ENCODE measurements at regions not wholly inside any gene's neighbourhood (a gene's known extent, or its start where the extent isn't known, plus 50 kb on each side); places are given as distances from the start of the nearest gene placed in this dataset.

DNA sequence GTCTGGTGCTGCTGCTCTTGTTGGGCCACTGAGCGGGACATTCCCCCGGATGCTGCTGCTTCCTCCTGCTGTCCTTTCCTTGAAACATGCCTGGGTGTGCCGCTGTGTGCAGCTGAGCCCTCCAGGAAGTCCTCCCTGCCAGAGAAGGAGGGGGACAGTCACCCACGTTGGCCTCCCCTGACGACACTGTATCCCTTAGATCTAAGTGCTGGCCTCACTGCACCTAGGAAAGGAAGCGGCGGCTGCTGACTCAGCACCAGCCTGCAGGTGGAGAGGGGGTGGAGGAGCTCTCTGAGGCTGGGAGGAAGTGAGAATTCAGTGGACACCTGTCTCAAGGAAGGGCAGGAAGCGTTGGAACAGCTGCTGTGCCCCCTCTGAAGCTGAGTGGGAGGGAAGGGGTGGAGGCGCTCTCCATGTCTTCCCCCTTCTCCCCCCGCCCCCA lies 239.8 kb downstream of the HAUS1 start:
- no peak overlapping the region for H3K9ac ChIP-seq (replicated peaks; ENCODE audit: extremely low read depth, insufficient read depth, low read length)
- no peaks in the 10 kb centered on the region for H4K20me1 ChIP-seq (replicated peaks; ENCODE audit: control insufficient read depth, extremely low read depth, insufficient read depth, low read length)
- ChIA-PET CTCF (no interaction called here), POLR2A (no interaction called here)
- no peaks in the 10 kb centered on the region for H3K9me3 ChIP-seq (replicated peaks; ENCODE audit: control insufficient read depth, insufficient read depth, low read length)
- DNase-seq (ENCODE audit: low read depth, low spot score) (no peak), FAIRE-seq (no peak)
- no peaks in the 10 kb centered on the region for H3K4me1 ChIP-seq (ENCODE audit: control insufficient read depth, extremely low read depth, insufficient read depth, low read length)
- H3K9me1 ChIP-seq (replicated peaks; ENCODE audit: control insufficient read depth, extremely low read depth, insufficient read depth, low read length): no peaks in the 10 kb centered on the region
- BruUV-seq (replicated peaks): no TSS peak
- no peak overlapping the region for H2AFZ ChIP-seq (ENCODE audit: low read depth, low read length)
- no peak overlapping the region for H3K4me2 ChIP-seq (ENCODE audit: insufficient read depth, low read length)
- H3K27me3 ChIP-seq (ENCODE audit: control insufficient read depth in 2 of 2, insufficient read depth in 2 of 2, low read length in 2 of 2): peaks cover 0 to 3% of the 10 kb centered on the region in 2 experiments
- no peaks in the 10 kb centered on the region for H3K36me3 ChIP-seq (ENCODE audit: control insufficient read depth in 2 of 2, extremely low read depth in 1 of 2, insufficient read depth in 2 of 2, low read length in 2 of 2)
- H3K27ac ChIP-seq (ENCODE audit: insufficient read depth, low read depth, low read length): no peak overlapping the region
- H3K79me2 ChIP-seq (ENCODE audit: control insufficient read depth, insufficient read depth, low read length): no peaks in the 10 kb centered on the region
- TF ChIP-seq, protein P1, sequence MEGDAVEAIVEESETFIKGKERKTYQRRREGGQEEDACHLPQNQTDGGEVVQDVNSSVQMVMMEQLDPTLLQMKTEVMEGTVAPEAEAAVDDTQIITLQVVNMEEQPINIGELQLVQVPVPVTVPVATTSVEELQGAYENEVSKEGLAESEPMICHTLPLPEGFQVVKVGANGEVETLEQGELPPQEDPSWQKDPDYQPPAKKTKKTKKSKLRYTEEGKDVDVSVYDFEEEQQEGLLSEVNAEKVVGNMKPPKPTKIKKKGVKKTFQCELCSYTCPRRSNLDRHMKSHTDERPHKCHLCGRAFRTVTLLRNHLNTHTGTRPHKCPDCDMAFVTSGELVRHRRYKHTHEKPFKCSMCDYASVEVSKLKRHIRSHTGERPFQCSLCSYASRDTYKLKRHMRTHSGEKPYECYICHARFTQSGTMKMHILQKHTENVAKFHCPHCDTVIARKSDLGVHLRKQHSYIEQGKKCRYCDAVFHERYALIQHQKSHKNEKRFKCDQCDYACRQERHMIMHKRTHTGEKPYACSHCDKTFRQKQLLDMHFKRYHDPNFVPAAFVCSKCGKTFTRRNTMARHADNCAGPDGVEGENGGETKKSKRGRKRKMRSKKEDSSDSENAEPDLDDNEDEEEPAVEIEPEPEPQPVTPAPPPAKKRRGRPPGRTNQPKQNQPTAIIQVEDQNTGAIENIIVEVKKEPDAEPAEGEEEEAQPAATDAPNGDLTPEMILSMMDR (IDR thresholded peaks at IDR 0.05; ENCODE audit: extremely low read depth in 1 of 2, insufficient read depth in 1 of 2, low read depth in 1 of 2, low read length in 2 of 2): no peak
- TF ChIP-seq, protein P2, sequence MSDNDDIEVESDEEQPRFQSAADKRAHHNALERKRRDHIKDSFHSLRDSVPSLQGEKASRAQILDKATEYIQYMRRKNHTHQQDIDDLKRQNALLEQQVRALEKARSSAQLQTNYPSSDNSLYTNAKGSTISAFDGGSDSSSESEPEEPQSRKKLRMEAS (IDR thresholded peaks at IDR 0.05; ENCODE audit: insufficient read depth, insufficient read length): no peak
- TF ChIP-seq FOS (IDR thresholded peaks at IDR 0.05; ENCODE audit: borderline replicate concordance, insufficient read depth, low read length): no peak
- H3K4me3 ChIP-seq (replicated peaks in 1 of 3; ENCODE audit: insufficient read depth in 1 of 3, low read depth in 1 of 3, low read length in 3 of 3): no peak overlapping the region
- intact Hi-C loops (cut with micrococcal nuclease): no loop called here
- dilution Hi-C loops (cut with MboI; ENCODE audit: extremely low pct_ligation_motif_present, low sequenced_read_pairs): no loop called here

DNA sequence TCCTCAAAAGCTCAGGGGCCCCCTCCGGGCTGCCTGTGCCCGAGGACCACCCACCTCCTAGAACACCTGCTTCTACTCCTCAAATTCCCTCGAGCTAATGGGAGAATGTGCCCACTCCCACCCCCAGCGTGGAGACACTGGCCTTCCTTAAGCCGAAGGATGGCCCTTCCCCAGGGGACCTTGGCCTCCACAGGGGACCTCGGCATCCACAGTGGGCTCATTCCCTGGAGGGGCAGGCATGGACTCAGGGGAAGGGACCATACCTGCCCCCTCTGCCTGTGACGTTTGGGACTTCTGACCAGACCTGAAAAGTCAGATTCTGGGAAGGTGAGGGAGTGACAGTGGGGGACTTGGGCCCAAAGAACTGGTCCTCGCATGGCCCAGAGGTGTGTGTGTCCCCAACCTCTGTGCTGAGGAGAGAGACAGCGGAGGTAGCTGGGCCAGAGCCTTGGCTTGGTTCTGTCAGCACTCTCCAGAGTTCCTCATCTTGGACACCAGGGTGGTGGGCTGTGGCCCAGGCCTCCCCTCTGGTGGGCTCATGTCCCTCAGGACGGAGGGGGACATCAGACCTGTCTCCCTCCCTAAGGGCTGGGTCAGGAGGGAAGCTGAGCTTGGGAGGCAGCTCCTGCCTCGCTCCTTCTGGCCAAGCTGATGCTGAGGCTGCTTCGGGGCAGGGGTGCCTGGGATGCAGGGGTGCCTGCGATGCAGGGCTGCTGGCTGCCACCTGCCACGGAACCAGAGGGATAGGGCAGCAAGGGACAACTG lies 240.4 kb downstream of the HAUS1 start:
- ChIA-PET POLR2A (no interaction called here), CTCF (no interaction called here)
- dilution Hi-C loops (cut with MboI; ENCODE audit: extremely low pct_ligation_motif_present, low sequenced_read_pairs) (no loop called here), intact Hi-C loops (cut with micrococcal nuclease) (no loop called here)
- no TSS peak for BruUV-seq (replicated peaks)
- Histone ChIP-seq H3K27me3 (ENCODE audit: control insufficient read depth in 2 of 2, insufficient read depth in 2 of 2, low read length in 2 of 2) (peaks cover 0 to 3% of the 10 kb centered on the region in 2 experiments), H2AFZ (ENCODE audit: low read depth, low read length) (no peak overlapping the region), H4K20me1 (replicated peaks; ENCODE audit: control insufficient read depth, extremely low read depth, insufficient read depth, low read length) (no peaks in the 10 kb centered on the region), H3K27ac (ENCODE audit: insufficient read depth, low read depth, low read length) (no peak overlapping the region), H3K4me1 (ENCODE audit: control insufficient read depth, extremely low read depth, insufficient read depth, low read length) (no peaks in the 10 kb centered on the region), H3K9me3 (replicated peaks; ENCODE audit: control insufficient read depth, insufficient read depth, low read length) (no peaks in the 10 kb centered on the region), H3K9me1 (replicated peaks; ENCODE audit: control insufficient read depth, extremely low read depth, insufficient read depth, low read length) (no peaks in the 10 kb centered on the region), H3K4me3 (replicated peaks in 1 of 3; ENCODE audit: insufficient read depth in 1 of 3, low read depth in 1 of 3, low read length in 3 of 3) (no peak overlapping the region), H3K79me2 (ENCODE audit: control insufficient read depth, insufficient read depth, low read length) (no peaks in the 10 kb centered on the region), H3K4me2 (ENCODE audit: insufficient read depth, low read length) (no peak overlapping the region), H3K36me3 (ENCODE audit: control insufficient read depth in 2 of 2, extremely low read depth in 1 of 2, insufficient read depth in 2 of 2, low read length in 2 of 2) (no peaks in the 10 kb centered on the region), H3K9ac (replicated peaks; ENCODE audit: extremely low read depth, insufficient read depth, low read length) (no peak overlapping the region)
- TF ChIP-seq GATA2 (IDR thresholded peaks at IDR 0.05; ENCODE audit: insufficient read depth, insufficient read length, low read depth, low read length) (no peak), JUN (IDR thresholded peaks at IDR 0.05; ENCODE audit: borderline replicate concordance, insufficient read depth, insufficient read length, low read depth) (no peak), FOS (IDR thresholded peaks at IDR 0.05; ENCODE audit: borderline replicate concordance, insufficient read depth, low read length) (no peak), POLR2AphosphoS5 (IDR thresholded peaks at IDR 0.05; ENCODE audit: insufficient read depth, low read depth, low read length) (no peak), POLR2A (IDR thresholded peaks at IDR 0.05; ENCODE audit: low read depth, low read length) (no peak), MYC (IDR thresholded peaks at IDR 0.05; ENCODE audit: low read depth, low read length) (no peak), EZH2 (IDR thresholded peaks at IDR 0.05; ENCODE audit: borderline replicate concordance, low read depth, low read length, severe bottlenecking) (no peak)
- TF ChIP-seq, protein P1 (IDR thresholded peaks at IDR 0.05; ENCODE audit: extremely low read depth in 1 of 2, insufficient read depth in 1 of 2, low read depth in 1 of 2, low read length in 2 of 2): no peak
- TF ChIP-seq, protein P2 (IDR thresholded peaks at IDR 0.05; ENCODE audit: insufficient read depth, insufficient read length): no peak
- no peak for FAIRE-seq
- DNase-seq (ENCODE audit: low read depth, low spot score): no peak
